Esophagus squamous epithelium (tissue), 5 donors: ENCODE measurements at regions not wholly inside any gene's neighbourhood (a gene's known extent, or its start where the extent isn't known, plus 50 kb on each side); places are given as distances from the start of the nearest gene placed in this dataset.

Experiments used
- DNase-seq: peaks from one replicate; lab custom pipeline; 2025; lab: John Stamatoyannopoulos, UW
- H3K27ac ChIP-seq, 4 donors: fragments of 200-600 bp; sonication (generic); one replicate each; pipeline ENCODE4 v1.5.1; 2016 to 2019; ENCODE audit warnings: mild to moderate bottlenecking in 1 of 4
- H3K27me3 ChIP-seq, 4 donors: fragments of 200-600 bp; sonication (generic); 1 replicate in 3 of 4; 2 replicates in 1 of 4; pipeline versions ENCODE4 v1.5.1 to v1.6.0; 2017 to 2021; ENCODE audit warnings: antibody characterized with exemption in 1 of 4
- H3K36me3 ChIP-seq, 3 donors: fragments of 200-600 bp; sonication (generic); one replicate each; pipeline ENCODE4 v1.5.1; 2016 to 2019
- H3K4me1 ChIP-seq, 3 donors: fragments of 200-600 bp; sonication (generic); one replicate each; pipeline ENCODE4 v1.5.1; 2017 to 2019
- H3K4me3 ChIP-seq, 4 donors: fragments of 200-600 bp; sonication (generic); 1 replicate in 3 of 4; 2 replicates in 1 of 4; pipeline ENCODE4 v1.5.1; 2016 to 2019; ENCODE audit warnings: mild to moderate bottlenecking in 2 of 4, moderate library complexity in 1 of 4
- H3K9me3 ChIP-seq, 3 donors: fragments of 200-600 bp; sonication (generic); one replicate each; pipeline ENCODE4 v1.5.1; 2016 to 2019
- POLR2A ChIP-seq, 4 donors: fragments of 450-650 bp; IDR thresholded peaks; one replicate each; pipeline ENCODE4 v1.6.1; 2017; ENCODE audit warnings: antibody characterized with exemption in 4 of 4, mild to moderate bottlenecking in 4 of 4, moderate library complexity in 3 of 4
- WGBS, 2 donors: methylation state at CpG; one replicate each; pipeline ENCODE4 v1.1.5; 2018; 5-methylcytosine and 5-hydroxymethylcytosine counted together
- intact Hi-C: fragments of 100-400 bp; cut with DNase I; formaldehyde crosslinking; loops from one replicate; pipeline ENCODE4 v1.15.0; 2022
- TF ChIP-seq, protein P1 (sequence below), 6 experiments: fragments of 450-650 bp in 4 of 6; fragments of 200-600 bp in 2 of 6; sonication (generic) in 2 of 6; IDR thresholded peaks; one replicate each; pipeline ENCODE4 v1.5.1; 2016 to 2019; ENCODE audit warnings: antibody characterized with exemption in 6 of 6, mild to moderate bottlenecking in 4 of 6, moderate library complexity in 4 of 6
- donor health status: DM: yes; HTN: yes; CAD: no.

GRCh38 chr1:30195424-30196134 lies 527.8 kb downstream of the MATN1 start:
- intact Hi-C loops = no loop called here
- DNase-seq = no peak
- H3K27ac ChIP-seq = no peak overlapping the region
- TF ChIP-seq POLR2A (IDR thresholded peaks at IDR 0.05) = no peak
- TF ChIP-seq, protein P1, sequence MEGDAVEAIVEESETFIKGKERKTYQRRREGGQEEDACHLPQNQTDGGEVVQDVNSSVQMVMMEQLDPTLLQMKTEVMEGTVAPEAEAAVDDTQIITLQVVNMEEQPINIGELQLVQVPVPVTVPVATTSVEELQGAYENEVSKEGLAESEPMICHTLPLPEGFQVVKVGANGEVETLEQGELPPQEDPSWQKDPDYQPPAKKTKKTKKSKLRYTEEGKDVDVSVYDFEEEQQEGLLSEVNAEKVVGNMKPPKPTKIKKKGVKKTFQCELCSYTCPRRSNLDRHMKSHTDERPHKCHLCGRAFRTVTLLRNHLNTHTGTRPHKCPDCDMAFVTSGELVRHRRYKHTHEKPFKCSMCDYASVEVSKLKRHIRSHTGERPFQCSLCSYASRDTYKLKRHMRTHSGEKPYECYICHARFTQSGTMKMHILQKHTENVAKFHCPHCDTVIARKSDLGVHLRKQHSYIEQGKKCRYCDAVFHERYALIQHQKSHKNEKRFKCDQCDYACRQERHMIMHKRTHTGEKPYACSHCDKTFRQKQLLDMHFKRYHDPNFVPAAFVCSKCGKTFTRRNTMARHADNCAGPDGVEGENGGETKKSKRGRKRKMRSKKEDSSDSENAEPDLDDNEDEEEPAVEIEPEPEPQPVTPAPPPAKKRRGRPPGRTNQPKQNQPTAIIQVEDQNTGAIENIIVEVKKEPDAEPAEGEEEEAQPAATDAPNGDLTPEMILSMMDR (IDR thresholded peaks at IDR 0.05) = no peak
- peaks cover 0 to 24% (median 0%) of the 10 kb centered on the region in 4 donors for H3K27me3 ChIP-seq
- H3K4me3 ChIP-seq = no peak overlapping the region
- no peaks in the 10 kb centered on the region for H3K9me3 ChIP-seq
- WGBS, 2 donors = 83 to 85% methylated on average over 10 to 11 of the region's 17 CpGs
- H3K4me1 ChIP-seq = peaks cover 0 to 15% (median 12%) of the 10 kb centered on the region in 3 donors
- no peaks in the 10 kb centered on the region for H3K36me3 ChIP-seq

DNA sequence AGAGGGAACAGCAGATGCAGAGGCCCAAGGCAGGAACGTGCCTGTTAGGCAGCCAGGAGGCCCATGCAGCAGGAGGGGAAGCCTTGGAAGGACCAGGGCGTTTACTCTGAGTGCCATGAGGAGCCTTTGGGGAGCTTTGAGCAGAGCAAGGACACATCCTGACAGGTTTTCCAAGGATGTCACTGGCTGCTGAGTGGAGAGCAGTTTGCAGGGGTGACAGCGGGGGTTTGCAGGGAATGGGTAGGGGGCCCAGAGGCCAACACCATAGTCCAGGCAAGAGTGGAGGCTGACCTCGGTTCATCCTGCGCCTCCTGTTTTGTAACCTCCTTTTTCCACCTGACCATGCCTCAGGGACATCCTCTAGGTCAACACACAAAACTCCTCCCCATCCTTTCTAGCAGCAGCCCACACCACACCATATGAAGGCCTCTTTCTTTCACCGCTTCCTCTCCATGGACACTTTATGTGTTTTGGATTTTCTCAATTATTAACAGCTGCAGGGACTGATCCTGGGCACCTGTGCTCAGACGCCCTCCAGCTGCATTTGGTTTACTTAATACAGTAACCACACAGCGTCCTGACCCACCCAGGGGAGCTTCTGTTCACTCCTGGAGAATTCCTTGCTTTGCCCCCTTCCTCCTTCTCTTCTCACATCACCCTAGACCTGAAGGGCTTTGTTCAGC lies 528.5 kb downstream of the MATN1 start:
- DNase-seq = no peak
- 72% methylated on average over 6 to 8 of the region's 8 CpGs for WGBS, 2 donors
- Histone ChIP-seq H3K4me1 (peaks cover 0 to 19% (median 13%) of the 10 kb centered on the region in 3 donors), H3K27ac (no peak overlapping the region), H3K36me3 (no peaks in the 10 kb centered on the region), H3K27me3 (peaks cover 0 to 24% (median 0%) of the 10 kb centered on the region in 4 donors), H3K4me3 (no peak overlapping the region), H3K9me3 (no peaks in the 10 kb centered on the region)
- TF ChIP-seq POLR2A (IDR thresholded peaks at IDR 0.05) = no peak
- TF ChIP-seq, protein P1 (IDR thresholded peaks at IDR 0.05) = no peak
- intact Hi-C loops = no loop called here

DNA sequence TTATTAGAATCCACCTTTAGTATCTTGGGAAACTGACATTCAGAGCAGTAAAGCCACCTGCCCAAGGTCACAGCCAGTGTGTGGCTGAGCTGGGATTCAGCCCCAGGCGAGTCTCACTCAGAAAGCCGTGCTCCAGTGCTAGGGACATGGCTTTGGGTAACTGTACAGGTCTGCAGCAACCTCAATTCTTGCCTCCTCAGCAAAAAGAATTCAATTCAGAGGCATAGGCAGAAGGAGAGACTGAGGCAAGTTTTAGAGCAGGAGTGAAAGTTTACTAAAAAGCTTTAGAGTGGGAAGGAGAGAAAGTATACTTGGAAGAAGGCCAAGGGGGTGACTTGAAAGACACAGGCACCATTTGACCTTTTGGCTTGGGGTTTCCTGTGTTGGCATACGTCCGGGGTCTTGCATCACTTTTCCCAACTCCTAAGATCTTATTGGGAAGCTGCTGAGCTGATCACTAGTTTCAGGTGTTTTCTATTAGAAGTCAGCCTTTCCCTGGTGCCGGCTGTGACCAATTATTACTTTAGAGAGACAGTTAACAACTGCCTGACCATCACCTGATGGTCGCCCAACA lies 529.3 kb downstream of the MATN1 start:
- TF ChIP-seq, protein P1 (IDR thresholded peaks at IDR 0.05) = no peak
- no peak for TF ChIP-seq POLR2A (IDR thresholded peaks at IDR 0.05)
- Histone ChIP-seq H3K4me1 (peaks cover 0 to 19% (median 13%) of the 10 kb centered on the region in 3 donors), H3K4me3 (no peak overlapping the region), H3K36me3 (no peaks in the 10 kb centered on the region), H3K27me3 (peaks cover 0 to 24% (median 0%) of the 10 kb centered on the region in 4 donors), H3K27ac (no peak overlapping the region), H3K9me3 (no peaks in the 10 kb centered on the region)
- DNase-seq = no peak
- 36 to 45% methylated on average over 4 to 6 of the region's 6 CpGs for WGBS, 2 donors
- intact Hi-C loops = no loop called here

- no peak for DNase-seq
- TF ChIP-seq POLR2A (IDR thresholded peaks at IDR 0.05) = no peak
- TF ChIP-seq, protein P1 (IDR thresholded peaks at IDR 0.05) = no peak
- no peaks in the 10 kb centered on the region for H3K9me3 ChIP-seq
- H3K4me1 ChIP-seq = peaks cover 0 to 19% (median 13%) of the 10 kb centered on the region in 3 donors
- WGBS, 2 donors = 50% methylated on average over 1 to 3 of the region's 3 CpGs
- H3K27me3 ChIP-seq = peaks cover 0 to 16% (median 0%) of the 10 kb centered on the region in 4 donors
- no peak overlapping the region for H3K4me3 ChIP-seq
- intact Hi-C loops = no loop called here
- H3K36me3 ChIP-seq = no peaks in the 10 kb centered on the region
- no peak overlapping the region for H3K27ac ChIP-seq
Observed at GRCh38 chr1:30192969-30193630, 530.3 kb downstream of the MATN1 start.
